CD4-positive, alpha-beta T cell treated with Interleukin-2 at 100 ng/mL for 4 hours (primary cell): ENCODE measurements at regions not wholly inside any gene's neighbourhood (a gene's known extent, or its start where the extent isn't known, plus 50 kb on each side); places are given as distances from the start of the nearest gene placed in this dataset.
A peak's percentile ranks its signal among the peaks of the same experiment; 100 is the strongest.

Experiments
- DNase-seq: peaks from one replicate; pipeline ENCODE4 v3.0.0-alpha.2; 2020; ENCODE audit warnings: low spot score

- DNase-seq: no peak
Measured at GRCh38 chr4:128601991-128602695, 207.4 kb upstream of the JADE1 start.

- DNase-seq: no peak
Measured at GRCh38 chr4:128600996-128601871, 208.3 kb upstream of the JADE1 start.

GRCh38 chr4:128600410-128600809 lies 209.1 kb upstream of the JADE1 start:
- no peak for DNase-seq

GRCh38 chr4:128597500-128597899 lies 212.0 kb upstream of the JADE1 start:
- no peak for DNase-seq

GRCh38 chr4:128596853-128597252 lies 212.6 kb upstream of the JADE1 start:
- DNase-seq: no peak

- no peak for DNase-seq
Measured at GRCh38 chr4:128596115-128596514, 213.4 kb upstream of the JADE1 start.

- DNase-seq: no peak
Measured at GRCh38 chr4:128591482-128591881, 218.0 kb upstream of the JADE1 start.

- DNase-seq: no peak
Measured at GRCh38 chr4:128590773-128591172, 218.7 kb upstream of the JADE1 start.

GRCh38 chr4:128590034-128590740 lies 219.3 kb upstream of the JADE1 start:
- no peak for DNase-seq

- no peak for DNase-seq
Measured at GRCh38 chr4:128589384-128589965, 220.0 kb upstream of the JADE1 start.

- no peak for DNase-seq
Measured at GRCh38 chr4:128587382-128587781, 222.1 kb upstream of the JADE1 start.

- no peak for DNase-seq
Measured at GRCh38 chr4:128583753-128584712, 225.5 kb upstream of the JADE1 start.

GRCh38 chr4:128582427-128582870 lies 227.1 kb upstream of the JADE1 start:
- no peak for DNase-seq

- no peak for DNase-seq
Measured at GRCh38 chr4:128579154-128579853, 230.2 kb upstream of the JADE1 start.

GRCh38 chr4:128574706-128575105 lies 234.8 kb upstream of the JADE1 start:
- peak; percentile 55 for DNase-seq

- DNase-seq: no peak
Measured at GRCh38 chr4:128573781-128574508, 235.6 kb upstream of the JADE1 start.

- DNase-seq: no peak
Measured at GRCh38 chr4:128572778-128573241, 236.7 kb upstream of the JADE1 start.

GRCh38 chr4:128571747-128572146 lies 237.8 kb upstream of the JADE1 start:
- DNase-seq: no peak

- no peak for DNase-seq
Measured at GRCh38 chr4:128570387-128570975, 239.0 kb upstream of the JADE1 start.
